Adrenal gland (tissue), 9 donors: ENCODE measurements at regions not wholly inside any gene's neighbourhood (a gene's known extent, or its start where the extent isn't known, plus 50 kb on each side); places are given as distances from the start of the nearest gene placed in this dataset.

ENCODE experiments used
- DNase-seq, 7 donors: peaks; one replicate each; pipeline ENCODE4 v3.0.0-alpha.2; 2019 to 2020
- H3K27ac ChIP-seq, 5 donors: fragments of 200-600 bp; sonication (generic) in 4 of 5; 1 replicate in 3 of 5; 2 replicates in 2 of 5; pipeline versions ENCODE4 v1.5.1 to v1.8.0; 2016 to 2020; ENCODE audit warnings: mild to moderate bottlenecking in 1 of 5
- H3K27me3 ChIP-seq: fragments of 200-600 bp; 2 replicates; pipeline ENCODE4 v1.8.0; 2021
- H3K36me3 ChIP-seq, 2 donors: fragments of 200-600 bp; replicated peaks in 1 of 2; 1 replicate in 1 of 2; 2 replicates in 1 of 2; pipeline versions ENCODE4 v1.5.1 to v1.8.0; 2018 to 2022
- H3K4me1 ChIP-seq, 2 donors: fragments of 200-600 bp; replicated peaks in 1 of 2; 1 replicate in 1 of 2; 2 replicates in 1 of 2; pipeline versions ENCODE4 v1.5.1 to v1.8.0; 2018 to 2021
- H3K4me3 ChIP-seq, 4 donors: fragments of 200-600 bp; sonication (generic) in 3 of 4; one replicate each; pipeline ENCODE4 v1.5.1; 2016 to 2018
- H3K9me3 ChIP-seq, 3 donors: fragments of 200-600 bp; sonication (generic) in 1 of 3; replicated peaks in 1 of 3; 1 replicate in 2 of 3; 2 replicates in 1 of 3; pipeline versions ENCODE4 v1.5.1 to v1.8.0; 2016 to 2021
- POLR2A ChIP-seq, 2 donors: fragments of 450-650 bp; IDR thresholded peaks; one replicate each; pipeline ENCODE4 v1.6.1; 2017; ENCODE audit warnings: antibody characterized with exemption in 2 of 2, mild to moderate bottlenecking in 2 of 2, moderate library complexity in 1 of 2
- WGBS, 4 donors: extraction: QIAGEN DNeasy Blood & Tissue Kit in 2 of 4; methylation state at CpG; one replicate each; pipeline versions ENCODE4 v1.1.5 to v1.1.7; 2013 to 2017; 5-methylcytosine and 5-hydroxymethylcytosine counted together
- intact Hi-C, 2 donors: fragments of 100-400 bp; cut with DNase I; formaldehyde crosslinking; loops; one replicate each; pipeline versions ENCODE4 v1.14.1 to v1.15.0; 2022 to 2023
- TF ChIP-seq, protein P1 (sequence below), 6 experiments: fragments of 450-650 bp in 4 of 6; fragments of 200-600 bp in 2 of 6; sonication (generic) in 1 of 6; IDR thresholded peaks; 1 replicate in 5 of 6; 2 replicates in 1 of 6; pipeline versions ENCODE4 v1.5.1 to v1.8.0; 2016 to 2021; ENCODE audit warnings: antibody characterized with exemption in 6 of 6, mild to moderate bottlenecking in 2 of 6, moderate library complexity in 1 of 6
- donor health status: healthy with polysubstance abuse.
- donor health status: Bipolar disorder and iron deficiency.
- donor health status: DM: yes; HTN: yes; CAD: no.
- donor health status: DM: no; HTN: no; CAD: no.
- donor health status: DM: no; HTN: no; CAD: no.

DNA sequence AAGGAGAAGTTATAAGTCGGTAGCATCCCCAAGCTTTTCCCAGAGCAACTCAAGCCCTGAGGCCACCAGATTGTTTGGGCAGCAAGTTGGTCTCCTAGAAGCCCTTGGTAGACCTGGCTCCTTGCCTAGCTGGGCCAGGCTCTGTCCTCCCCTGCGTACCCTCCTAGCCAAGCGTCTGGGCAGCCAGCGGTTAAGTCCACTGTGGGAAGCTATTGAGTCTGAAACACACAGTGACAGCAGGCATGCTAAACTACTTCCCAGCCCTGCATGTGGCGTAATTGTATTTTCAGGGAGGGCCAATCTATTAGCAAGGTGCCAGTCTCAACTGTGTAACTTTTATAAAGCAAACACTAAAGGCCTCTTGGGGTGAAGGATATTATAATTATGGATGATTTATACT lies 419.1 kb upstream of the RBFOX1 start:
- Histone ChIP-seq H3K27me3 (no peaks in the 10 kb centered on the region), H3K36me3 (no peaks in the 10 kb centered on the region), H3K4me3 (no peak overlapping the region), H3K4me1 (no peaks in the 10 kb centered on the region), H3K9me3 (no peaks in the 10 kb centered on the region), H3K27ac (no peak overlapping the region)
- no peak for DNase-seq
- 60 to 75% (median 68%) methylated on average over 2 to 5 of the region's 5 CpGs for WGBS, 4 donors
- intact Hi-C loops, result no loop called here
- TF ChIP-seq, protein P1, sequence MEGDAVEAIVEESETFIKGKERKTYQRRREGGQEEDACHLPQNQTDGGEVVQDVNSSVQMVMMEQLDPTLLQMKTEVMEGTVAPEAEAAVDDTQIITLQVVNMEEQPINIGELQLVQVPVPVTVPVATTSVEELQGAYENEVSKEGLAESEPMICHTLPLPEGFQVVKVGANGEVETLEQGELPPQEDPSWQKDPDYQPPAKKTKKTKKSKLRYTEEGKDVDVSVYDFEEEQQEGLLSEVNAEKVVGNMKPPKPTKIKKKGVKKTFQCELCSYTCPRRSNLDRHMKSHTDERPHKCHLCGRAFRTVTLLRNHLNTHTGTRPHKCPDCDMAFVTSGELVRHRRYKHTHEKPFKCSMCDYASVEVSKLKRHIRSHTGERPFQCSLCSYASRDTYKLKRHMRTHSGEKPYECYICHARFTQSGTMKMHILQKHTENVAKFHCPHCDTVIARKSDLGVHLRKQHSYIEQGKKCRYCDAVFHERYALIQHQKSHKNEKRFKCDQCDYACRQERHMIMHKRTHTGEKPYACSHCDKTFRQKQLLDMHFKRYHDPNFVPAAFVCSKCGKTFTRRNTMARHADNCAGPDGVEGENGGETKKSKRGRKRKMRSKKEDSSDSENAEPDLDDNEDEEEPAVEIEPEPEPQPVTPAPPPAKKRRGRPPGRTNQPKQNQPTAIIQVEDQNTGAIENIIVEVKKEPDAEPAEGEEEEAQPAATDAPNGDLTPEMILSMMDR (IDR thresholded peaks at IDR 0.05), result no peak
- TF ChIP-seq POLR2A (IDR thresholded peaks at IDR 0.05), result no peak

DNA sequence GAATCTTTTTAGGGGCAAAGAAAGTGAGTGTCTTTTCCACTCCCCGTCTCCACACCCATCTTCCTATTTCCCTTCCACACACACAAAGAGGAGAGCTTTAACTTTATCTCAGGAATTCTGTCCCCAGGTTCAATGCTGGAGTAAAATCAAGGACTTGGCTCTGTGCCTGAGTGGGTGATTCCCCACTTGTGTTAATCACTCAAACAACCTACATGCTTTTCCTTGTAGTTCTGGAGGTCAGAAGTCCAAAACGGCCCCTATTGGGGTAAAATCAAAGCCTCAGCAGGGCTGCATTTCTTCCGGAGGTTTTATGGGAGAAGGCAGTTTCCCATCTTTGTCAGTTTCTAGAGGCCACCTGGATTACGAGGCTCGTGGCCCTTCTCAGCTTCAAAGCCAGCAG lies 422.3 kb upstream of the RBFOX1 start:
- Histone ChIP-seq H3K27me3 (no peaks in the 10 kb centered on the region), H3K9me3 (no peaks in the 10 kb centered on the region), H3K27ac (no peak overlapping the region), H3K4me3 (no peak overlapping the region), H3K4me1 (no peaks in the 10 kb centered on the region), H3K36me3 (no peaks in the 10 kb centered on the region)
- intact Hi-C loops, result loop anchor here in 1 of 2 donors (2.0 kb wide), 1 partner anchor 20 kb away; no protein-coding TSS in a partner anchor
- WGBS, 4 donors, result 35 to 61% (median 45%) methylated on average over 5 of the region's 5 CpGs
- no peak for DNase-seq
- no peak for TF ChIP-seq POLR2A (IDR thresholded peaks at IDR 0.05)
- TF ChIP-seq, protein P1 (IDR thresholded peaks at IDR 0.05), result no peak

DNA sequence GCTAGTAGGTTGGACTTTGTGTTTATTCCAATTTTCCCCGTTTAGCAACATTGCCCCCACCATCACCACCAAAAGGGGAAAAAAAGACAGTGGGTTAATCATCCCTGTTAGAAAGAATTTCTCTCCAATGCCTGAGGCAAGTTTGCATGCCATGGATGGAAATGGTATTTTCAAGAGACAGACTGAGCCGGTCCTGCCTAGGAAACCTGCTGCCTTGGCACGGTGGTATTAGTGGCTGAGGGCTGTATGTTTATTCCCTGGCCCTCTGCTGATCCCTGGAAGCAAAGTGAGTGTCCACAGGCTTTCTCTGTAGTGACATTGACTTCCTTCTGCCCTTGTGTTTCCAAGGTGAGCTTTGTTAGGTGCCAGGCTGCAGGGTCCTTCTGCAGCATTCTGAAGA lies 427.0 kb upstream of the RBFOX1 start:
- Histone ChIP-seq H3K4me1 (no peaks in the 10 kb centered on the region), H3K36me3 (no peaks in the 10 kb centered on the region), H3K4me3 (no peak overlapping the region), H3K27ac (no peak overlapping the region), H3K9me3 (no peaks in the 10 kb centered on the region), H3K27me3 (no peaks in the 10 kb centered on the region)
- intact Hi-C loops, result no loop called here
- TF ChIP-seq, protein P1 (IDR thresholded peaks at IDR 0.05), result no peak
- no peak for TF ChIP-seq POLR2A (IDR thresholded peaks at IDR 0.05)
- DNase-seq, result no peak
- WGBS, 4 donors, result 49 to 72% (median 61%) methylated on average over 1 to 3 of the region's 3 CpGs

DNA sequence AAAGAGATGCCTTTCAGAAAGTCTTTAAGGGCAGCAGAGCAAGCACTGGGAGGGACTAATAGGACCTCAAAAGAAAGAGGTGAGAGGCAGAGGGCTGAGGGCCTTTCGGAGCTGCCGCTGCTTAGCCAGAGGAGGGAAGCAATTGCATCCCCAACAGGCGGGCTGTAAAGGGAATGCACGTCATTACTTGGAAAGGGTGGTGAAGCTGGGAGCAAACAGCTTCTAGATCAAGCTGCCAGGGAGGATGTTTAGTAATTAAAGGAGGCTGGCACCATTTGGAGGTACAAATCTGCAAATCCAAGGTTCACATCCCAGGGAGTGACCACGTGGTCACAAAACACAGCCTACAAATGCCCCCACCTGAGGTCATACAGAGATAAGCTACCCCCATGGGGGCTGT lies 429.0 kb upstream of the RBFOX1 start:
- H3K9me3 ChIP-seq, result no peaks in the 10 kb centered on the region
- H3K4me3 ChIP-seq, result no peak overlapping the region
- intact Hi-C loops, result no loop called here
- WGBS, 4 donors, result 40 to 63% (median 54%) methylated on average over 5 of the region's 5 CpGs
- no peaks in the 10 kb centered on the region for H3K27me3 ChIP-seq
- TF ChIP-seq POLR2A (IDR thresholded peaks at IDR 0.05), result no peak
- TF ChIP-seq, protein P1 (IDR thresholded peaks at IDR 0.05), result no peak
- H3K4me1 ChIP-seq, result no peaks in the 10 kb centered on the region
- H3K27ac ChIP-seq, result no peak overlapping the region
- H3K36me3 ChIP-seq, result no peaks in the 10 kb centered on the region
- no peak for DNase-seq
